Body of pancreas (tissue), 4 donors: ENCODE measurements at regions not wholly inside any gene's neighbourhood (a gene's known extent, or its start where the extent isn't known, plus 50 kb on each side); places are given as distances from the start of the nearest gene placed in this dataset.

ENCODE experiments used
- POLR2A ChIP-seq, 3 donors: fragments of 450-650 bp; IDR thresholded peaks; one replicate each; pipeline ENCODE4 v1.6.1; 2016; ENCODE audit warnings: antibody characterized with exemption in 3 of 3, mild to moderate bottlenecking in 2 of 3
- TF ChIP-seq, protein P1 (sequence below), 7 experiments: fragments of 450-650 bp in 4 of 7; fragments of 200-600 bp in 3 of 7; sonication (generic) in 3 of 7; IDR thresholded peaks; one replicate each; pipeline ENCODE4 v1.5.1; 2016 to 2019; ENCODE audit warnings: antibody characterized with exemption in 7 of 7

DNA sequence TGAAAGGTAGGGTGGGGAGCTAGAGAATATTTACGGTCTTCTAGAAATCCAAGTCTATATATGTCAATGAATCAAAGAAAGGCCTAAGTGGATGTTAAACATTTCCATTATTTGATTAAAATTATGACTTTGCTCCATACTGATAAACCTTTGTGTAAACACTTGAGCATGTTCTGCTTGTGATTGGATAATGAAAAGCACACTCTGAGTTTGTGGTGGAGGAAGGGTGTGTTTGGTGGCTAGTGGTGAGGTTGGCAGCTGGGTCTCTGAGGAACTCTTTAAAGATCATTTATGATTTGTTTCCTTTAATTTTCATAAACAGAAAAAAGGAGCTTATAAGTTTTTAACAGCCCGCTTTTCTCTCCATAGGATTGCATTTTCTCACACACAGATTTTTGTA lies 84.7 kb downstream of the RFPL4B start:
- TF ChIP-seq, protein P1, sequence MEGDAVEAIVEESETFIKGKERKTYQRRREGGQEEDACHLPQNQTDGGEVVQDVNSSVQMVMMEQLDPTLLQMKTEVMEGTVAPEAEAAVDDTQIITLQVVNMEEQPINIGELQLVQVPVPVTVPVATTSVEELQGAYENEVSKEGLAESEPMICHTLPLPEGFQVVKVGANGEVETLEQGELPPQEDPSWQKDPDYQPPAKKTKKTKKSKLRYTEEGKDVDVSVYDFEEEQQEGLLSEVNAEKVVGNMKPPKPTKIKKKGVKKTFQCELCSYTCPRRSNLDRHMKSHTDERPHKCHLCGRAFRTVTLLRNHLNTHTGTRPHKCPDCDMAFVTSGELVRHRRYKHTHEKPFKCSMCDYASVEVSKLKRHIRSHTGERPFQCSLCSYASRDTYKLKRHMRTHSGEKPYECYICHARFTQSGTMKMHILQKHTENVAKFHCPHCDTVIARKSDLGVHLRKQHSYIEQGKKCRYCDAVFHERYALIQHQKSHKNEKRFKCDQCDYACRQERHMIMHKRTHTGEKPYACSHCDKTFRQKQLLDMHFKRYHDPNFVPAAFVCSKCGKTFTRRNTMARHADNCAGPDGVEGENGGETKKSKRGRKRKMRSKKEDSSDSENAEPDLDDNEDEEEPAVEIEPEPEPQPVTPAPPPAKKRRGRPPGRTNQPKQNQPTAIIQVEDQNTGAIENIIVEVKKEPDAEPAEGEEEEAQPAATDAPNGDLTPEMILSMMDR (IDR thresholded peaks at IDR 0.05): no peak
- TF ChIP-seq POLR2A (IDR thresholded peaks at IDR 0.05): no peak
